ENCODE measurements at regions not wholly inside any gene's neighbourhood (a gene's known extent, or its start where the extent isn't known, plus 50 kb on each side); places are given as distances from the start of the nearest gene placed in this dataset.

- H3K4me1 ChIP-seq = no peaks in the 10 kb centered on the region
- 91 to 100% methylated on average over 1 to 5 of the region's 5 CpGs for WGBS, 2 donors (ENCODE audit: low coverage in 1 of 2)
- no peak overlapping the region for H3K4me3 ChIP-seq
- intact Hi-C loops (cut with DNase I; ENCODE audit: low total_unique reads) = no loop called here
- in situ Hi-C loops (cut with MboI; ENCODE audit: low pct_ligation_motif_present in 1 of 4, low pct_unique_long_range_greater_than_20kb in 1 of 4, low sequenced_read_pairs in 3 of 4) = no loop called here
- H3K36me3 ChIP-seq = no peaks in the 10 kb centered on the region
- no peaks in the 10 kb centered on the region for H3K27me3 ChIP-seq
- no peak for DNase-seq
- H3K9me3 ChIP-seq = no peaks in the 10 kb centered on the region
- no peak overlapping the region for H3K27ac ChIP-seq
- TF ChIP-seq POLR2AphosphoS5 (IDR thresholded peaks at IDR 0.05) = no peak
- no peak for TF ChIP-seq EP300 (IDR thresholded peaks at IDR 0.05; ENCODE audit: low read depth)
- TF ChIP-seq CTCF (IDR thresholded peaks at IDR 0.05) = no peak
- TF ChIP-seq POLR2A (IDR thresholded peaks at IDR 0.05) = no peak
Observed at GRCh38 chr2:65649811-65650589, 217.6 kb upstream of the SPRED2 start.

GRCh38 chr2:65647249-65647842 lies 214.9 kb upstream of the SPRED2 start:
- in situ Hi-C loops (cut with MboI; ENCODE audit: low pct_ligation_motif_present in 1 of 4, low pct_unique_long_range_greater_than_20kb in 1 of 4, low sequenced_read_pairs in 3 of 4) = no loop called here
- H3K9me3 ChIP-seq = no peaks in the 10 kb centered on the region
- WGBS, 2 donors (ENCODE audit: low coverage in 1 of 2) = 87 to 100% methylated on average over 1 of the region's 1 CpG
- no peaks in the 10 kb centered on the region for H3K27me3 ChIP-seq
- intact Hi-C loops (cut with DNase I; ENCODE audit: low total_unique reads) = no loop called here
- TF ChIP-seq EP300 (IDR thresholded peaks at IDR 0.05; ENCODE audit: low read depth) = no peak
- no peak for TF ChIP-seq CTCF (IDR thresholded peaks at IDR 0.05)
- TF ChIP-seq POLR2AphosphoS5 (IDR thresholded peaks at IDR 0.05) = no peak
- no peak for TF ChIP-seq POLR2A (IDR thresholded peaks at IDR 0.05)
- no peaks in the 10 kb centered on the region for H3K4me1 ChIP-seq
- H3K4me3 ChIP-seq = no peak overlapping the region
- DNase-seq = no peak
- no peaks in the 10 kb centered on the region for H3K36me3 ChIP-seq
- H3K27ac ChIP-seq = no peak overlapping the region

GRCh38 chr2:65640793-65641103 lies 208.3 kb upstream of the SPRED2 start:
- H3K27me3 ChIP-seq = peaks cover 21% of the 10 kb centered on the region
- peak overlapping the region in 2 of 4 donors; percentile 9 to 27 for H3K27ac ChIP-seq
- no peak overlapping the region for H3K4me3 ChIP-seq
- intact Hi-C loops (cut with DNase I; ENCODE audit: low total_unique reads) = no loop called here
- in situ Hi-C loops (cut with MboI; ENCODE audit: low pct_ligation_motif_present in 1 of 4, low pct_unique_long_range_greater_than_20kb in 1 of 4, low sequenced_read_pairs in 3 of 4) = no loop called here
- no peaks in the 10 kb centered on the region for H3K36me3 ChIP-seq
- H3K9me3 ChIP-seq = no peaks in the 10 kb centered on the region
- peaks cover 0 to 6% (median 2%) of the 10 kb centered on the region in 4 donors for H3K4me1 ChIP-seq
- TF ChIP-seq CTCF (IDR thresholded peaks at IDR 0.05) = no peak
- no peak for TF ChIP-seq EP300 (IDR thresholded peaks at IDR 0.05; ENCODE audit: low read depth)
- 80 to 81% methylated on average over 5 to 8 of the region's 8 CpGs for WGBS, 2 donors (ENCODE audit: low coverage in 1 of 2)
- DNase-seq = no peak

- 60 to 80% methylated on average over 1 to 6 of the region's 6 CpGs for WGBS, 2 donors (ENCODE audit: low coverage in 1 of 2)
- TF ChIP-seq EP300 (IDR thresholded peaks at IDR 0.05; ENCODE audit: low read depth) (no peak), CTCF (IDR thresholded peaks at IDR 0.05) (no peak)
- H3K36me3 ChIP-seq = no peaks in the 10 kb centered on the region
- no peak overlapping the region for H3K4me3 ChIP-seq
- DNase-seq = no peak
- H3K9me3 ChIP-seq = no peaks in the 10 kb centered on the region
- H3K27ac ChIP-seq = peak overlapping the region in 3 of 4 donors; percentile 27 to 58 (median 27)
- peaks cover 21% of the 10 kb centered on the region for H3K27me3 ChIP-seq
- peaks cover 0 to 6% (median 2%) of the 10 kb centered on the region in 4 donors for H3K4me1 ChIP-seq
- in situ Hi-C loops (cut with MboI; ENCODE audit: low pct_ligation_motif_present in 1 of 4, low pct_unique_long_range_greater_than_20kb in 1 of 4, low sequenced_read_pairs in 3 of 4) = no loop called here
- intact Hi-C loops (cut with DNase I; ENCODE audit: low total_unique reads) = loop anchor here (5.0 kb wide), 1 partner anchor 793 kb away; no protein-coding TSS in a partner anchor
Observed at GRCh38 chr2:65639156-65639864, 206.9 kb upstream of the SPRED2 start.
